ENCODE measurements at regions not wholly inside any gene's neighbourhood (a gene's known extent, or its start where the extent isn't known, plus 50 kb on each side); places are given as distances from the start of the nearest gene placed in this dataset.

DNA sequence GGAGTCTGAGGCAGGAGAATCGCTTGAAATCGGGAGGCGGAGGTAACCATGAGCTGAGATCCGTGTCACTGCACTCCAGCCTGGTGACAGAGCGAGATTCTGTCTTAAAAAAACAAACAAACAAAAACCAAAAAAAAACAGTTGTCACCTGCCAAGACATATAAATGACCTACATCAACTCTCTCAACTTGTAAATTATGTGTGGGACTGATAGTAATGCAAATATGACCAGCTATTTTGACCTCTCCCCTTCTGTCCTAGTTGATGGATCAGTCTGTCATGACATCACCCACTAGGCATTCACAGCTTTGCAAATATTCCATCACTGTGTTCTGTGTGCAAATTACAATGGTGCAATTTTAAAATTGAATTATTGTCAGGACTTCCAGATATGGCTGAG is 175.4 kb downstream of the EBLN2 start:
- no peaks in the 10 kb centered on the region for H3K9me2 ChIP-seq (ENCODE audit: low read depth, low read length)
- no peaks in the 10 kb centered on the region for H4K20me1 ChIP-seq (ENCODE audit: insufficient read depth, low read length)
- no peak overlapping the region for H3K9ac ChIP-seq (ENCODE audit: low read length)
- no peak overlapping the region for H3K4me3 ChIP-seq (ENCODE audit: low read depth, low read length, poor library complexity, severe bottlenecking)
- H3K4me1 ChIP-seq (ENCODE audit: insufficient read depth, low read length, severe bottlenecking): no peaks in the 10 kb centered on the region
- H3K27me3 ChIP-seq (ENCODE audit: insufficient read depth, low read length): no peaks in the 10 kb centered on the region
- no peaks in the 10 kb centered on the region for H3F3A ChIP-seq (ENCODE audit: insufficient read depth, low read length)
- no peak overlapping the region for H3K4me2 ChIP-seq (ENCODE audit: low read length)
- no peaks in the 10 kb centered on the region for H3K36me3 ChIP-seq (ENCODE audit: insufficient read depth, low read length)
- no peaks in the 10 kb centered on the region for H3K79me2 ChIP-seq (ENCODE audit: insufficient read depth, low read length)
- no peak overlapping the region for H2AFZ ChIP-seq (ENCODE audit: low read length)
- TF ChIP-seq, protein P1, sequence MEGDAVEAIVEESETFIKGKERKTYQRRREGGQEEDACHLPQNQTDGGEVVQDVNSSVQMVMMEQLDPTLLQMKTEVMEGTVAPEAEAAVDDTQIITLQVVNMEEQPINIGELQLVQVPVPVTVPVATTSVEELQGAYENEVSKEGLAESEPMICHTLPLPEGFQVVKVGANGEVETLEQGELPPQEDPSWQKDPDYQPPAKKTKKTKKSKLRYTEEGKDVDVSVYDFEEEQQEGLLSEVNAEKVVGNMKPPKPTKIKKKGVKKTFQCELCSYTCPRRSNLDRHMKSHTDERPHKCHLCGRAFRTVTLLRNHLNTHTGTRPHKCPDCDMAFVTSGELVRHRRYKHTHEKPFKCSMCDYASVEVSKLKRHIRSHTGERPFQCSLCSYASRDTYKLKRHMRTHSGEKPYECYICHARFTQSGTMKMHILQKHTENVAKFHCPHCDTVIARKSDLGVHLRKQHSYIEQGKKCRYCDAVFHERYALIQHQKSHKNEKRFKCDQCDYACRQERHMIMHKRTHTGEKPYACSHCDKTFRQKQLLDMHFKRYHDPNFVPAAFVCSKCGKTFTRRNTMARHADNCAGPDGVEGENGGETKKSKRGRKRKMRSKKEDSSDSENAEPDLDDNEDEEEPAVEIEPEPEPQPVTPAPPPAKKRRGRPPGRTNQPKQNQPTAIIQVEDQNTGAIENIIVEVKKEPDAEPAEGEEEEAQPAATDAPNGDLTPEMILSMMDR (IDR thresholded peaks at IDR 0.05; ENCODE audit: low read length): no peak
- no peak for TF ChIP-seq EZH2 (IDR thresholded peaks at IDR 0.05; ENCODE audit: borderline replicate concordance, low read length)
- H3K9me3 ChIP-seq (ENCODE audit: low read length): no peaks in the 10 kb centered on the region
- H3K27ac ChIP-seq (ENCODE audit: low read depth, low read length, poor library complexity, severe bottlenecking): no peak overlapping the region

DNA sequence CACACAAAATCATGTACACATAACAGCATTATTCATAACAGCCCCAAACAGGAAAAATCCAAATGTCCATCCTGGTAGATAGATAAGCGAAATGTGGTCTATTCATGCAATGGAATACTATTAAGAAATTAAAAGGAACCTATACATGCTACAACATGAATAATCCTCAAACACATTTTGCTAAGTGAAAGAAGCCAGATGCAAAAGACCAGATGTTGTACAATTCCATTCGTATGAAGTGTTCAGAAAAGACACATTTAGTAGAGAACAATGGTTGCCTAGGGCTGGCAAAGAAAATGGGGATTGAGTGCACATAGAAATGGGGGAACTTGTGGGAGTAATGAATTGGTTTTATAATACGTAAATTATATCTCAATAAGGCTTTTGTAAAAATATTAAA is 182.3 kb downstream of the EBLN2 start:
- no peaks in the 10 kb centered on the region for H4K20me1 ChIP-seq (ENCODE audit: insufficient read depth, low read length)
- no peak overlapping the region for H3K4me3 ChIP-seq (ENCODE audit: low read depth, low read length, poor library complexity, severe bottlenecking)
- no peaks in the 10 kb centered on the region for H3F3A ChIP-seq (ENCODE audit: insufficient read depth, low read length)
- H2AFZ ChIP-seq (ENCODE audit: low read length): no peak overlapping the region
- no peaks in the 10 kb centered on the region for H3K9me2 ChIP-seq (ENCODE audit: low read depth, low read length)
- H3K4me1 ChIP-seq (ENCODE audit: insufficient read depth, low read length, severe bottlenecking): no peaks in the 10 kb centered on the region
- no peaks in the 10 kb centered on the region for H3K79me2 ChIP-seq (ENCODE audit: insufficient read depth, low read length)
- H3K9ac ChIP-seq (ENCODE audit: low read length): no peak overlapping the region
- H3K9me3 ChIP-seq (ENCODE audit: low read length): no peaks in the 10 kb centered on the region
- no peaks in the 10 kb centered on the region for H3K27me3 ChIP-seq (ENCODE audit: insufficient read depth, low read length)
- no peak overlapping the region for H3K4me2 ChIP-seq (ENCODE audit: low read length)
- no peak for TF ChIP-seq EZH2 (IDR thresholded peaks at IDR 0.05; ENCODE audit: borderline replicate concordance, low read length)
- TF ChIP-seq, protein P1 (IDR thresholded peaks at IDR 0.05; ENCODE audit: low read length): no peak
- no peaks in the 10 kb centered on the region for H3K36me3 ChIP-seq (ENCODE audit: insufficient read depth, low read length)
- no peak overlapping the region for H3K27ac ChIP-seq (ENCODE audit: low read depth, low read length, poor library complexity, severe bottlenecking)

DNA sequence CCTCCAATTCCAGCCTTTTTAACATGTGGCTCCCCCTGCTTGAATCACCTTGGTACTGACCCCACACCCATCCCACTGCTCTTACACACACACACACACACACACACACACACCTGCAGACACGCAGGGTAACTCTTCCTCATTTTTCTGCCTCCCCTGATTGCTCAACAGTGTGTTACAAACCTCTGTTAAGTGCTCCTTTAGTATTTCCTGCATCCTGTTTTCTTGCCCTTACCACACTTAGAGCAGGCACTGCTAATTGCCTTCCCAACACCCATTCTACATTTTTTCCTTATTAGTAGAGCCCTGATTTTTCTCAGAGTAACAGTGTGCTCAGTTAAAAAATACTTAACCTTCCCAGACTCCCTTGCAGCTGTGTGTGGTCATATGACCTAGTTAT is 184.0 kb downstream of the EBLN2 start:
- no peaks in the 10 kb centered on the region for H3K9me3 ChIP-seq (ENCODE audit: low read length)
- no peaks in the 10 kb centered on the region for H3K36me3 ChIP-seq (ENCODE audit: insufficient read depth, low read length)
- H3K27me3 ChIP-seq (ENCODE audit: insufficient read depth, low read length): no peaks in the 10 kb centered on the region
- no peaks in the 10 kb centered on the region for H3F3A ChIP-seq (ENCODE audit: insufficient read depth, low read length)
- no peaks in the 10 kb centered on the region for H3K4me1 ChIP-seq (ENCODE audit: insufficient read depth, low read length, severe bottlenecking)
- H3K9ac ChIP-seq (ENCODE audit: low read length): no peak overlapping the region
- no peaks in the 10 kb centered on the region for H3K9me2 ChIP-seq (ENCODE audit: low read depth, low read length)
- TF ChIP-seq EZH2 (IDR thresholded peaks at IDR 0.05; ENCODE audit: borderline replicate concordance, low read length): no peak
- TF ChIP-seq, protein P1 (IDR thresholded peaks at IDR 0.05; ENCODE audit: low read length): no peak
- H3K79me2 ChIP-seq (ENCODE audit: insufficient read depth, low read length): no peaks in the 10 kb centered on the region
- no peak overlapping the region for H3K27ac ChIP-seq (ENCODE audit: low read depth, low read length, poor library complexity, severe bottlenecking)
- H3K4me2 ChIP-seq (ENCODE audit: low read length): no peak overlapping the region
- H3K4me3 ChIP-seq (ENCODE audit: low read depth, low read length, poor library complexity, severe bottlenecking): no peak overlapping the region
- H2AFZ ChIP-seq (ENCODE audit: low read length): no peak overlapping the region
- no peaks in the 10 kb centered on the region for H4K20me1 ChIP-seq (ENCODE audit: insufficient read depth, low read length)
